H9 (cell line): ENCODE measurements at regions not wholly inside any gene's neighbourhood (a gene's known extent, or its start where the extent isn't known, plus 50 kb on each side); places are given as distances from the start of the nearest gene placed in this dataset.

Experiments
- DNase-seq: peaks from one replicate; pipeline ENCODE4 v3.0.0-alpha.2; 2017
- H2AFZ ChIP-seq: one replicate; pipeline ENCODE4 v1.6.1; 2013; ENCODE audit warnings: mild to moderate bottlenecking, low read length, control low read depth, moderate library complexity
- H2AK5ac ChIP-seq: 2 replicates; pipeline ENCODE4 v1.6.1; 2013; ENCODE audit warnings: low read length, control low read depth, mixed read lengths; ENCODE audit not compliant: insufficient read length
- H2BK120ac ChIP-seq: one replicate; pipeline ENCODE4 v1.6.1; 2013; ENCODE audit warnings: low read depth, mild to moderate bottlenecking, low read length, control low read depth, inconsistent platforms; ENCODE audit not compliant: poor library complexity, severe bottlenecking
- H2BK12ac ChIP-seq: 2 replicates; pipeline ENCODE4 v1.6.1; 2013; ENCODE audit warnings: low read length, control low read depth, mixed read lengths, low read depth; ENCODE audit not compliant: insufficient read length
- H2BK15ac ChIP-seq: 2 replicates; pipeline ENCODE4 v1.6.1; 2013; ENCODE audit warnings: low read depth, low read length, control low read depth
- H2BK20ac ChIP-seq: one replicate; pipeline ENCODE4 v1.6.1; 2013; ENCODE audit warnings: low read depth, mild to moderate bottlenecking, low read length, control low read depth, inconsistent platforms; ENCODE audit not compliant: poor library complexity, severe bottlenecking
- H2BK5ac ChIP-seq: 2 replicates; pipeline ENCODE4 v1.6.1; 2013; ENCODE audit warnings: low read length, control low read depth, mixed read lengths; ENCODE audit not compliant: insufficient read length
- H3K14ac ChIP-seq: 2 replicates; pipeline ENCODE4 v1.6.1; 2013; ENCODE audit warnings: low read length, control low read depth; ENCODE audit not compliant: insufficient read depth
- H3K18ac ChIP-seq: 2 replicates; pipeline ENCODE4 v1.6.1; 2013; ENCODE audit warnings: low read depth, mild to moderate bottlenecking, mixed read lengths, low read length, control low read depth; ENCODE audit not compliant: insufficient read length
- H3K23ac ChIP-seq: 2 replicates; pipeline ENCODE4 v1.6.1; 2013; ENCODE audit warnings: low read length, control low read depth, mixed read lengths, low read depth; ENCODE audit not compliant: insufficient read length
- H3K23me2 ChIP-seq: 2 replicates; pipeline ENCODE4 v1.6.1; 2013; ENCODE audit warnings: low read depth, mild to moderate bottlenecking, mixed read lengths, low read length, control low read depth; ENCODE audit not compliant: insufficient read length, poor library complexity, severe bottlenecking
- H3K27ac ChIP-seq: 2 replicates; pipeline ENCODE4 v1.5.1; 2013; ENCODE audit warnings: low read length, control low read depth, mixed read lengths, low read depth; ENCODE audit not compliant: insufficient read length
- H3K27me3 ChIP-seq: 2 replicates; pipeline ENCODE4 v1.6.1; 2013; ENCODE audit warnings: low read length, control low read depth, inconsistent platforms; ENCODE audit not compliant: insufficient read depth
- H3K4ac ChIP-seq: 2 replicates; pipeline ENCODE4 v1.6.1; 2013; ENCODE audit warnings: low read depth, mild to moderate bottlenecking, control low read depth, inconsistent platforms, low read length, moderate library complexity
- H3K4me1 ChIP-seq: 2 replicates; pipeline ENCODE4 v1.6.1; 2013; ENCODE audit warnings: low read length, control low read depth, inconsistent platforms; ENCODE audit not compliant: insufficient read depth
- H3K4me2 ChIP-seq: 2 replicates; pipeline ENCODE4 v1.6.1; 2013; ENCODE audit warnings: low read length, control low read depth, mixed read lengths; ENCODE audit not compliant: insufficient read length, insufficient read depth
- H3K56ac ChIP-seq: 2 replicates; pipeline ENCODE4 v1.6.1; 2013; ENCODE audit warnings: low read depth, mild to moderate bottlenecking, mixed read lengths, low read length, control low read depth; ENCODE audit not compliant: insufficient read length
- H3K79me1 ChIP-seq: 2 replicates; pipeline ENCODE4 v1.6.1; 2013; ENCODE audit warnings: low read depth, mild to moderate bottlenecking, moderate library complexity, low read length, control low read depth, inconsistent platforms; ENCODE audit not compliant: insufficient read depth, poor library complexity, severe bottlenecking
- H3K79me2 ChIP-seq: 2 replicates; pipeline ENCODE4 v1.6.1; 2013; ENCODE audit warnings: low read length, control low read depth, inconsistent platforms; ENCODE audit not compliant: insufficient read depth
- H3K9ac ChIP-seq: 2 replicates; pipeline ENCODE4 v1.6.1; 2013; ENCODE audit warnings: low read length, control low read depth, mixed read lengths; ENCODE audit not compliant: insufficient read length; ENCODE audit errors: extremely low read depth
- H3K9me3 ChIP-seq: one replicate; pipeline ENCODE4 v1.6.1; 2013; ENCODE audit warnings: low read depth, low read length, inconsistent platforms; ENCODE audit not compliant: control insufficient read depth
- H3T11ph ChIP-seq: one replicate; pipeline ENCODE4 v1.6.1; 2013; ENCODE audit warnings: mild to moderate bottlenecking, low read length, control low read depth, inconsistent platforms
- H4K20me1 ChIP-seq: one replicate; pipeline ENCODE4 v1.6.1; 2013; ENCODE audit not compliant: control insufficient read depth, insufficient read length, insufficient read depth
- H4K5ac ChIP-seq: 2 replicates; pipeline ENCODE4 v1.6.1; 2013; ENCODE audit warnings: low read depth, mild to moderate bottlenecking, mixed read lengths, low read length, control low read depth; ENCODE audit not compliant: insufficient read length
- H4K8ac ChIP-seq: replicated peaks from 2 replicates; pipeline ENCODE4 v1.6.1; 2013; ENCODE audit warnings: low read length, control low read depth, mixed read lengths, low read depth; ENCODE audit not compliant: insufficient read length
- H4K91ac ChIP-seq: 2 replicates; pipeline ENCODE4 v1.6.1; 2013; ENCODE audit warnings: low read depth, mild to moderate bottlenecking, moderate library complexity, mixed read lengths, low read length, control low read depth; ENCODE audit not compliant: insufficient read length
- H3K27ac Mint-ChIP-seq, 3 experiments: 2 replicates in 2 of 3; 3 replicates in 1 of 3; pipeline ENCODE4 v1.8.0; 2020 to 2021; ENCODE audit warnings: mixed read lengths in 3 of 3, mild to moderate bottlenecking in 1 of 3, moderate library complexity in 1 of 3
- H3K27me3 Mint-ChIP-seq: 2 replicates; pipeline ENCODE4 v1.8.0; 2021; ENCODE audit warnings: low read depth, mild to moderate bottlenecking, moderate library complexity, mixed read lengths
- H3K36me3 Mint-ChIP-seq, 3 experiments: 2 replicates in 2 of 3; 3 replicates in 1 of 3; pipeline ENCODE4 v1.8.0; 2020 to 2021; ENCODE audit warnings: low read depth in 3 of 3, mixed read lengths in 3 of 3; ENCODE audit not compliant: insufficient read depth in 1 of 3
- H3K4me1 Mint-ChIP-seq, 2 experiments: 2 replicates each; pipeline ENCODE4 v1.8.0; 2020; ENCODE audit warnings: mixed read lengths in 2 of 2
- H3K4me3 Mint-ChIP-seq, 2 experiments: 2 replicates in 1 of 2; 3 replicates in 1 of 2; pipeline ENCODE4 v1.8.0; 2020 to 2021; ENCODE audit warnings: mild to moderate bottlenecking in 2 of 2, mixed read lengths in 2 of 2, moderate library complexity in 1 of 2
- H3K9me3 Mint-ChIP-seq, 2 experiments: 2 replicates in 1 of 2; 3 replicates in 1 of 2; pipeline ENCODE4 v1.8.0; 2020; ENCODE audit warnings: mild to moderate bottlenecking in 2 of 2, mixed read lengths in 2 of 2, moderate library complexity in 1 of 2
- WGBS: extraction: QIAGEN DNeasy Blood & Tissue Kit; methylation state at CpG from one replicate; pipeline ENCODE4 v1.1.7; 2013; ENCODE audit warnings: missing lambda C conversion rate, low lambda C conversion rate, mixed read lengths; ENCODE audit not compliant: insufficient read length; ENCODE audit errors: extremely low coverage; 5-methylcytosine and 5-hydroxymethylcytosine counted together
- TF ChIP-seq, protein P1 (sequence below): fragments of 200-600 bp; sonication (generic); conservative IDR thresholded peaks from 3 replicates; pipeline ENCODE4 v1.8.0; 2021; ENCODE audit warnings: antibody characterized with exemption, mild to moderate bottlenecking

DNA sequence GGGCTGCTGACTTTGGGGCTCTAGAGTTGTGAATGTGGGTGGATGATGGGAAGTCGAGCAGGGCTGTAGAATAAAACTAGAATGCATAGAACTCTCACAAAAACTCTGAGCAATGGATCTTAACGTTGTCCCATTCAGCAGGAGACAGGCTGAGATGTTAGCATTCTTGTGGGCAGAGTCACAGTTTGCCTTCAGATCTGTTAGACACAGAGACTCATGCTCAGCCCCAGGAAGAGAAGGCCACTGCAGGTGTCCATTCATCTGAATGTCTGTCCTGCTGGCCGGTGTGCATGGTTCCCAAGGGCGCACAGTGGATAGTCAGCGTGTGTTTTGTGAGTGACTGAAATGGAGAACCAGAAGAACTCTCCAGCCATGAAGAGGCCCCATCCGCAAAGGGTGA, 111.3 kb downstream of the TSN start:
- H3K27ac Mint-ChIP-seq, result no peak overlapping the region
- Histone ChIP-seq H2BK12ac (no peak overlapping the region), H2AK5ac (no peak overlapping the region), H4K8ac (no peak overlapping the region), H3K4me2 (no peak overlapping the region), H3K18ac (no peak overlapping the region), H4K20me1 (no peaks in the 10 kb centered on the region), H3K9me3 (no peaks in the 10 kb centered on the region), H4K5ac (no peak overlapping the region), H3K9ac (no peak overlapping the region), H3K27me3 (no peaks in the 10 kb centered on the region), H3K23ac (no peak overlapping the region), H3K27ac (no peak overlapping the region), H3K14ac (no peak overlapping the region; the same call in 1 of the 2 replicates), H3K23me2 (no peaks in the 10 kb centered on the region), H3K56ac (no peak overlapping the region), H4K91ac (no peak overlapping the region), H2BK5ac (no peak overlapping the region), H3K4ac (no peak overlapping the region), H3K79me1 (no peaks in the 10 kb centered on the region), H3T11ph (no peak overlapping the region), H2AFZ (no peak overlapping the region), H2BK120ac (no peak overlapping the region), H2BK20ac (no peak overlapping the region), H2BK15ac (no peak overlapping the region), H3K4me1 (no peaks in the 10 kb centered on the region), H3K79me2 (no peaks in the 10 kb centered on the region)
- H3K9me3 Mint-ChIP-seq, result peaks cover 9 to 11% of the 10 kb centered on the region in 2 experiments; a peak in 4 of 5 replicates
- no peak overlapping the region for H3K4me3 Mint-ChIP-seq
- no CpG with 5 or more reads among the region's 6 CpGs for WGBS
- H3K4me1 Mint-ChIP-seq, result peaks cover 6 to 11% of the 10 kb centered on the region in 2 experiments
- H3K27me3 Mint-ChIP-seq, result peaks cover 5% of the 10 kb centered on the region
- DNase-seq, result no peak
- H3K36me3 Mint-ChIP-seq, result peaks cover 0 to 4% (median 2%) of the 10 kb centered on the region in 3 experiments; a peak in 2 of 7 replicates
- TF ChIP-seq, protein P1, sequence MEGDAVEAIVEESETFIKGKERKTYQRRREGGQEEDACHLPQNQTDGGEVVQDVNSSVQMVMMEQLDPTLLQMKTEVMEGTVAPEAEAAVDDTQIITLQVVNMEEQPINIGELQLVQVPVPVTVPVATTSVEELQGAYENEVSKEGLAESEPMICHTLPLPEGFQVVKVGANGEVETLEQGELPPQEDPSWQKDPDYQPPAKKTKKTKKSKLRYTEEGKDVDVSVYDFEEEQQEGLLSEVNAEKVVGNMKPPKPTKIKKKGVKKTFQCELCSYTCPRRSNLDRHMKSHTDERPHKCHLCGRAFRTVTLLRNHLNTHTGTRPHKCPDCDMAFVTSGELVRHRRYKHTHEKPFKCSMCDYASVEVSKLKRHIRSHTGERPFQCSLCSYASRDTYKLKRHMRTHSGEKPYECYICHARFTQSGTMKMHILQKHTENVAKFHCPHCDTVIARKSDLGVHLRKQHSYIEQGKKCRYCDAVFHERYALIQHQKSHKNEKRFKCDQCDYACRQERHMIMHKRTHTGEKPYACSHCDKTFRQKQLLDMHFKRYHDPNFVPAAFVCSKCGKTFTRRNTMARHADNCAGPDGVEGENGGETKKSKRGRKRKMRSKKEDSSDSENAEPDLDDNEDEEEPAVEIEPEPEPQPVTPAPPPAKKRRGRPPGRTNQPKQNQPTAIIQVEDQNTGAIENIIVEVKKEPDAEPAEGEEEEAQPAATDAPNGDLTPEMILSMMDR, result no peak
